ENCODE measurements at regions not wholly inside any gene's neighbourhood (a gene's known extent, or its start where the extent isn't known, plus 50 kb on each side); places are given as distances from the start of the nearest gene placed in this dataset.

DNA sequence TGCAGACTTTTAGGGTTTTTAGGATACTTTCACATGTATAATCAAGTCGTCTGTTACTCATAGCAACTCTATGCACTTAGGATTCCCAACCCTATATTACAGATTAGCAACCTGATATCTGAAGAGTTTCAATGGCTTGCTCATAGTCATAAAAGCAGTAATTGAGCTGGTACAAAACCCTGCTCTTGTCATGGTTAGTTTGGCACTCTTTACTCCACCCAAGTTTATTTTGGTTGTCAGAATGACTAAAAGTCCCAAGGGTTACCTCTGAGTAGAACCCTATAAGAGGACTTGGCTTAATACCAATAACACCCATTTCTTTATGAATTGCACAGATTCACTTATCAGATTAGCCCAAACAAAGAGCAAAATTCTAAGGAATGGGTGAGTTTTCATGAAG, 550.6 kb downstream of the SOX6 start:
- no peak for ATAC-seq (ENCODE audit: poor library complexity)
- DNase-seq: no peak
- H3K36me3 Mint-ChIP-seq (ENCODE audit: low read depth): no peaks in the 10 kb centered on the region
- intact Hi-C loops (cut with DNase I, micrococcal nuclease): no loop called here
- H3K4me3 Mint-ChIP-seq: no peak overlapping the region
- no peaks in the 10 kb centered on the region for H3K9me3 Mint-ChIP-seq
- no peaks in the 10 kb centered on the region for H3K4me1 Mint-ChIP-seq (ENCODE audit: low read depth)
- CTCF ChIA-PET: no interaction called here
- POLR2A ChIA-PET: no interaction called here
- no peaks in the 10 kb centered on the region for H3K4me1 ChIP-seq (ENCODE audit: insufficient read depth, low read length)
- H3K27me3 ChIP-seq (ENCODE audit: control insufficient read depth in 1 of 2, insufficient read depth in 2 of 2, low read length in 2 of 2): no peaks in the 10 kb centered on the region
- H3K9me3 ChIP-seq (ENCODE audit: control insufficient read depth in 1 of 2, insufficient read depth in 1 of 2, low read length in 2 of 2): no peaks in the 10 kb centered on the region
- no peaks in the 10 kb centered on the region for H3K36me3 ChIP-seq (ENCODE audit: insufficient read depth, low read length)
- H3K27me3 Mint-ChIP-seq: no peaks in the 10 kb centered on the region
- H3K27ac Mint-ChIP-seq: no peak overlapping the region
- H3K27ac ChIP-seq (ENCODE audit: low read depth in 1 of 2, low read length in 2 of 2): no peak overlapping the region
- TF ChIP-seq, protein P1, sequence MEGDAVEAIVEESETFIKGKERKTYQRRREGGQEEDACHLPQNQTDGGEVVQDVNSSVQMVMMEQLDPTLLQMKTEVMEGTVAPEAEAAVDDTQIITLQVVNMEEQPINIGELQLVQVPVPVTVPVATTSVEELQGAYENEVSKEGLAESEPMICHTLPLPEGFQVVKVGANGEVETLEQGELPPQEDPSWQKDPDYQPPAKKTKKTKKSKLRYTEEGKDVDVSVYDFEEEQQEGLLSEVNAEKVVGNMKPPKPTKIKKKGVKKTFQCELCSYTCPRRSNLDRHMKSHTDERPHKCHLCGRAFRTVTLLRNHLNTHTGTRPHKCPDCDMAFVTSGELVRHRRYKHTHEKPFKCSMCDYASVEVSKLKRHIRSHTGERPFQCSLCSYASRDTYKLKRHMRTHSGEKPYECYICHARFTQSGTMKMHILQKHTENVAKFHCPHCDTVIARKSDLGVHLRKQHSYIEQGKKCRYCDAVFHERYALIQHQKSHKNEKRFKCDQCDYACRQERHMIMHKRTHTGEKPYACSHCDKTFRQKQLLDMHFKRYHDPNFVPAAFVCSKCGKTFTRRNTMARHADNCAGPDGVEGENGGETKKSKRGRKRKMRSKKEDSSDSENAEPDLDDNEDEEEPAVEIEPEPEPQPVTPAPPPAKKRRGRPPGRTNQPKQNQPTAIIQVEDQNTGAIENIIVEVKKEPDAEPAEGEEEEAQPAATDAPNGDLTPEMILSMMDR (IDR thresholded peaks at IDR 0.05): no peak
- H3K4me3 ChIP-seq (ENCODE audit: low read length): no peak overlapping the region

DNA sequence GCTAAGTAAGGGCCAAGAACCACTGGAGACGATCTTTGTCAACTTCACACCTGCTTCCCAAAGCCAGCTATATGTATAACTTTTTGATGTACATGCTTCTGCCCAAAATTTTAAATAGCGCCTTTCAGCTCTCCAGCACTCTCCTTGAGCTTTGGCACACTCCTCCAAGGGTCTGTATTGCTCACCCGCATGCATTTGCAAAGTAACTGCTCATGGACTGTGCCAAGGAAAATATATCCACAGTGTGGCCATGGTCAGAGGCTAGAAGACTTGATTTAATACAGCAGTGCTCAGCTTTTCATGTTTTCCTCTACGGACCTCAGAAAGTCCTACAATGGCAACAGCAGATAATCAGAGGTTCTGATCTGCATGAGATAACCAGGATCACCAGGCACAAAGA, 550.1 kb downstream of the SOX6 start:
- Histone ChIP-seq H3K27ac (ENCODE audit: low read depth in 1 of 2, low read length in 2 of 2) (no peak overlapping the region), H3K4me3 (ENCODE audit: low read length) (no peak overlapping the region), H3K27me3 (ENCODE audit: control insufficient read depth in 1 of 2, insufficient read depth in 2 of 2, low read length in 2 of 2) (no peaks in the 10 kb centered on the region), H3K36me3 (ENCODE audit: insufficient read depth, low read length) (no peaks in the 10 kb centered on the region), H3K9me3 (ENCODE audit: control insufficient read depth in 1 of 2, insufficient read depth in 1 of 2, low read length in 2 of 2) (no peaks in the 10 kb centered on the region), H3K4me1 (ENCODE audit: insufficient read depth, low read length) (no peaks in the 10 kb centered on the region)
- no peak for DNase-seq
- POLR2A ChIA-PET: no interaction called here
- Mint-ChIP-seq H3K36me3 (ENCODE audit: low read depth) (no peaks in the 10 kb centered on the region), H3K27ac (no peak overlapping the region), H3K27me3 (no peaks in the 10 kb centered on the region), H3K4me1 (ENCODE audit: low read depth) (no peaks in the 10 kb centered on the region), H3K9me3 (no peaks in the 10 kb centered on the region), H3K4me3 (no peak overlapping the region)
- CTCF ChIA-PET: no interaction called here
- ATAC-seq (ENCODE audit: poor library complexity): no peak
- TF ChIP-seq, protein P1 (IDR thresholded peaks at IDR 0.05): no peak
- intact Hi-C loops (cut with DNase I, micrococcal nuclease): no loop called here

DNA sequence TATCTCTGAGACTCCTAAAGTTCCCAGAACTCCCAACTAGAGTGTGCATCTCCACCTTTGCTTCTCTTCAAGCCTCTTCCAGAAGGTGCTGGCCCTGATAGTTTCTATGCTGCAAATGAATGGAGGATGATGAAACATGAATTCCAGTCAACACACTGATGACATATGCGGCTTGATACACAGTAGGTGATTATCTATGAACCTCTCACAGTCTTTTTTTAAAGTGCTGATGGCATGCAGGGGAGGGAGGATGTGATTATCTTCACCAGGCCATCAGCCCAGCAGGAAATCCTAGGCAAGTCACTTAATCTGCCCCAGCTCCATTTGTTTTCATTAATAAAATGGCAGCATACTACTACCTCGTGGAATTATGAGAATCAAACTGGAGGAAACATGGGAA, 548.5 kb downstream of the SOX6 start:
- ChIA-PET POLR2A (no interaction called here), CTCF (interaction anchor here (0.9 kb wide), 1 partner anchor 9 kb away, joined by 3 read pairs; no protein-coding TSS in a partner anchor)
- Histone ChIP-seq H3K4me3 (ENCODE audit: low read length) (no peak overlapping the region), H3K9me3 (ENCODE audit: control insufficient read depth in 1 of 2, insufficient read depth in 1 of 2, low read length in 2 of 2) (no peaks in the 10 kb centered on the region), H3K27ac (ENCODE audit: low read depth in 1 of 2, low read length in 2 of 2) (no peak overlapping the region), H3K27me3 (ENCODE audit: control insufficient read depth in 1 of 2, insufficient read depth in 2 of 2, low read length in 2 of 2) (no peaks in the 10 kb centered on the region), H3K4me1 (ENCODE audit: insufficient read depth, low read length) (no peaks in the 10 kb centered on the region), H3K36me3 (ENCODE audit: insufficient read depth, low read length) (no peaks in the 10 kb centered on the region)
- Mint-ChIP-seq H3K9me3 (no peaks in the 10 kb centered on the region), H3K27ac (no peak overlapping the region), H3K4me3 (no peak overlapping the region), H3K4me1 (ENCODE audit: low read depth) (no peaks in the 10 kb centered on the region), H3K27me3 (no peaks in the 10 kb centered on the region), H3K36me3 (ENCODE audit: low read depth) (no peaks in the 10 kb centered on the region)
- intact Hi-C loops (cut with DNase I, micrococcal nuclease): no loop called here
- ATAC-seq (ENCODE audit: poor library complexity): no peak
- TF ChIP-seq, protein P1 (IDR thresholded peaks at IDR 0.05): no peak
- no peak for DNase-seq
